GM19467 (cell line): ENCODE measurements at regions not wholly inside any gene's neighbourhood (a gene's known extent, or its start where the extent isn't known, plus 50 kb on each side); places are given as distances from the start of the nearest gene placed in this dataset.

Experiments
- ATAC-seq: cut with Tn5 transposase; IDR thresholded peaks from one replicate; pipeline ENCODE4 v1.9.1; 2021; ENCODE audit warnings: mild to moderate bottlenecking, moderate library complexity; ENCODE audit not compliant: unreplicated experiment

GRCh38 chr9:27743490-27743889 lies 170.2 kb upstream of the C9orf72 start:
- no peak for ATAC-seq

- no peak for ATAC-seq
Measured at GRCh38 chr9:27747450-27747849, 174.2 kb upstream of the C9orf72 start.

GRCh38 chr9:27749838-27750237 lies 176.6 kb upstream of the C9orf72 start:
- no peak for ATAC-seq

- no peak for ATAC-seq
Measured at GRCh38 chr9:27750566-27750965, 177.3 kb upstream of the C9orf72 start.

- ATAC-seq: no peak
Measured at GRCh38 chr9:27752069-27752468, 178.8 kb upstream of the C9orf72 start.

- no peak for ATAC-seq
Measured at GRCh38 chr9:27755846-27756245, 182.6 kb upstream of the C9orf72 start.

GRCh38 chr9:27756418-27756817 lies 183.1 kb upstream of the C9orf72 start:
- no peak for ATAC-seq

GRCh38 chr9:27763831-27764230 lies 190.6 kb upstream of the C9orf72 start:
- ATAC-seq: no peak

GRCh38 chr9:27765266-27766072 lies 192.2 kb upstream of the C9orf72 start:
- no peak for ATAC-seq

GRCh38 chr9:27766073-27766835 lies 193.0 kb upstream of the C9orf72 start:
- no peak for ATAC-seq

- no peak for ATAC-seq
Measured at GRCh38 chr9:27768781-27769180, 195.5 kb upstream of the C9orf72 start.

- no peak for ATAC-seq
Measured at GRCh38 chr9:27770541-27770940, 197.3 kb upstream of the C9orf72 start.

- ATAC-seq: no peak
Measured at GRCh38 chr9:27771803-27772545, 198.7 kb upstream of the C9orf72 start.

- peak; percentile 50 for ATAC-seq
Measured at GRCh38 chr9:27784847-27785713, 211.8 kb upstream of the C9orf72 start.

- peak; percentile 51 for ATAC-seq
Measured at GRCh38 chr9:27785714-27786100, 212.4 kb upstream of the C9orf72 start.

GRCh38 chr9:27787891-27788290 lies 214.6 kb upstream of the C9orf72 start:
- no peak for ATAC-seq

- no peak for ATAC-seq
Measured at GRCh38 chr9:27791311-27791710, 218.0 kb upstream of the C9orf72 start.

- ATAC-seq: no peak
Measured at GRCh38 chr9:27792971-27793689, 219.8 kb upstream of the C9orf72 start.

GRCh38 chr9:27799326-27799725 lies 226.0 kb upstream of the C9orf72 start:
- no peak for ATAC-seq

GRCh38 chr9:27800159-27800558 lies 226.9 kb upstream of the C9orf72 start:
- no peak for ATAC-seq
